ENCODE measurements at regions not wholly inside any gene's neighbourhood (a gene's known extent, or its start where the extent isn't known, plus 50 kb on each side); places are given as distances from the start of the nearest gene placed in this dataset.
"Not testable (repeated sequence)": the region's sequence is repeated elsewhere in the genome, so short reads cannot be mapped to it uniquely, and the experiment has no call there.

GRCh38 chr7:153942036-153942435, 110.2 kb upstream of the DPP6 start:
- no peak for DNase-seq

GRCh38 chr7:153943457-153943856, 108.7 kb upstream of the DPP6 start:
- peak; percentile 67 for DNase-seq

GRCh38 chr7:153943861-153944260, 108.3 kb upstream of the DPP6 start:
- DNase-seq: no peak

- DNase-seq: no peak
Measured at GRCh38 chr7:153948060-153948459, 104.1 kb upstream of the DPP6 start.

- no peak for DNase-seq
Measured at GRCh38 chr7:153951316-153951715, 100.9 kb upstream of the DPP6 start.

- no peak for DNase-seq
Measured at GRCh38 chr7:153954477-153954876, 97.7 kb upstream of the DPP6 start.

- DNase-seq: not testable (repeated sequence)
Measured at GRCh38 chr7:153957677-153958076, 94.5 kb upstream of the DPP6 start.

GRCh38 chr7:153958381-153958780, 93.8 kb upstream of the DPP6 start:
- DNase-seq: not testable (repeated sequence)

- DNase-seq: not testable (repeated sequence)
Measured at GRCh38 chr7:153958789-153959188, 93.4 kb upstream of the DPP6 start.

- not testable (repeated sequence) for DNase-seq
Measured at GRCh38 chr7:153964481-153965112, 87.6 kb upstream of the DPP6 start.

GRCh38 chr7:153969016-153969415, 83.2 kb upstream of the DPP6 start:
- not testable (repeated sequence) for DNase-seq

- DNase-seq: not testable (repeated sequence)
Measured at GRCh38 chr7:153974603-153975002, 77.6 kb upstream of the DPP6 start.

- DNase-seq: not testable (repeated sequence)
Measured at GRCh38 chr7:153976745-153977144, 75.5 kb upstream of the DPP6 start.

- not testable (repeated sequence) for DNase-seq
Measured at GRCh38 chr7:153983186-153983585, 69.0 kb upstream of the DPP6 start.

- not testable (repeated sequence) for DNase-seq
Measured at GRCh38 chr7:153989066-153989627, 63.1 kb upstream of the DPP6 start.

- not testable (repeated sequence) for DNase-seq
Measured at GRCh38 chr7:153989742-153990425, 62.3 kb upstream of the DPP6 start.

GRCh38 chr7:153991471-153991870, 60.7 kb upstream of the DPP6 start:
- DNase-seq: not testable (repeated sequence)

GRCh38 chr7:153993402-153993801, 58.8 kb upstream of the DPP6 start:
- DNase-seq: not testable (repeated sequence)

- not testable (repeated sequence) for DNase-seq
Measured at GRCh38 chr7:153998896-153999295, 53.3 kb upstream of the DPP6 start.
